Osteoblast (primary cell): ENCODE measurements at regions not wholly inside any gene's neighbourhood (a gene's known extent, or its start where the extent isn't known, plus 50 kb on each side); places are given as distances from the start of the nearest gene placed in this dataset.
"Not testable (repeated sequence)": the region's sequence is repeated elsewhere in the genome, so short reads cannot be mapped to it uniquely, and the experiment has no call there.

Experiments used
- DNase-seq: peaks from one replicate; pipeline ENCODE4 v3.0.0; 2011; ENCODE audit warnings: low spot score, mixed read lengths; ENCODE audit not compliant: insufficient read length; ENCODE audit errors: missing footprints
- H2AFZ ChIP-seq: 2 replicates; pipeline ENCODE4 v1.6.0; 2011; ENCODE audit warnings: mild to moderate bottlenecking, low read length
- H3K27ac ChIP-seq: 2 replicates; pipeline ENCODE4 v1.5.1; 2011; ENCODE audit warnings: mild to moderate bottlenecking, low read depth, low read length, moderate library complexity
- H3K27me3 ChIP-seq: 2 replicates; pipeline ENCODE4 v1.6.0; 2012; ENCODE audit warnings: mild to moderate bottlenecking, control low read depth, inconsistent platforms, low read length, moderate library complexity; ENCODE audit not compliant: insufficient read depth
- H3K36me3 ChIP-seq: 2 replicates; pipeline ENCODE4 v1.5.1; 2011; ENCODE audit warnings: mild to moderate bottlenecking, low read length, control low read depth, moderate library complexity; ENCODE audit not compliant: insufficient read depth
- H3K4me1 ChIP-seq: 2 replicates; pipeline ENCODE4 v1.5.1; 2011; ENCODE audit warnings: mild to moderate bottlenecking, low read length, control low read depth, moderate library complexity; ENCODE audit not compliant: insufficient read depth
- H3K4me2 ChIP-seq: 2 replicates; pipeline ENCODE4 v1.6.0; 2011; ENCODE audit warnings: mild to moderate bottlenecking, low read length; ENCODE audit not compliant: insufficient read depth
- H3K4me3 ChIP-seq: fragments of 200-600 bp; sonication (generic); 3 replicates; pipeline ENCODE4 v1.5.1; 2012; ENCODE audit warnings: mild to moderate bottlenecking, low read length, inconsistent platforms; ENCODE audit not compliant: insufficient read depth
- H3K79me2 ChIP-seq: 2 replicates; pipeline ENCODE4 v1.6.0; 2012; ENCODE audit warnings: mild to moderate bottlenecking, low read length, control low read depth, inconsistent platforms; ENCODE audit not compliant: insufficient read depth
- H3K9me3 ChIP-seq: 2 replicates; pipeline ENCODE4 v1.5.1; 2011; ENCODE audit warnings: low read depth, low read length, control low read depth
- H4K20me1 ChIP-seq: 2 replicates; pipeline ENCODE4 v1.6.0; 2012; ENCODE audit warnings: mild to moderate bottlenecking, low read length, control low read depth; ENCODE audit not compliant: insufficient read depth
- CTCF ChIP-seq: IDR thresholded peaks from 2 replicates; pipeline ENCODE4 v1.5.1; 2011; ENCODE audit warnings: mild to moderate bottlenecking, low read depth, low read length, moderate library complexity; ENCODE audit errors: extremely low read depth

GRCh38 chr2:242046206-242046826, 176.8 kb downstream of the RTP5 start:
- no peaks in the 10 kb centered on the region for H4K20me1 ChIP-seq
- no peak for TF ChIP-seq CTCF
- peaks cover 14% of the 10 kb centered on the region for H3K27me3 ChIP-seq
- H2AFZ ChIP-seq = no peak overlapping the region
- H3K27ac ChIP-seq = no peak overlapping the region
- no peak overlapping the region for H3K4me3 ChIP-seq
- no peaks in the 10 kb centered on the region for H3K79me2 ChIP-seq
- no peak overlapping the region for H3K4me2 ChIP-seq
- no peaks in the 10 kb centered on the region for H3K36me3 ChIP-seq
- DNase-seq = no peak
- H3K9me3 ChIP-seq = no peaks in the 10 kb centered on the region
- no peaks in the 10 kb centered on the region for H3K4me1 ChIP-seq

- Histone ChIP-seq H3K36me3 (no peaks in the 10 kb centered on the region), H3K4me3 (no peak overlapping the region), H3K9me3 (no peaks in the 10 kb centered on the region), H4K20me1 (no peaks in the 10 kb centered on the region), H3K4me1 (no peaks in the 10 kb centered on the region), H3K27ac (no peak overlapping the region), H2AFZ (no peak overlapping the region), H3K4me2 (no peak overlapping the region), H3K27me3 (peaks cover 19% of the 10 kb centered on the region), H3K79me2 (no peaks in the 10 kb centered on the region)
- no peak for DNase-seq
- no peak for TF ChIP-seq CTCF
These were observed 178.4 kb downstream of the RTP5 start for GRCh38 chr2:242047963-242048362.

GRCh38 chr2:242048479-242048878, 178.9 kb downstream of the RTP5 start:
- Histone ChIP-seq H4K20me1 (no peaks in the 10 kb centered on the region), H3K79me2 (no peaks in the 10 kb centered on the region), H3K4me3 (no peak overlapping the region), H3K4me2 (no peak overlapping the region), H3K36me3 (no peaks in the 10 kb centered on the region), H3K27ac (no peak overlapping the region), H3K9me3 (no peaks in the 10 kb centered on the region), H3K4me1 (no peaks in the 10 kb centered on the region), H2AFZ (no peak overlapping the region), H3K27me3 (peaks cover 19% of the 10 kb centered on the region)
- TF ChIP-seq CTCF = no peak
- no peak for DNase-seq

GRCh38 chr2:242049492-242049891, 180.0 kb downstream of the RTP5 start:
- H3K4me1 ChIP-seq, H2AFZ ChIP-seq, H3K79me2 ChIP-seq, H3K4me3 ChIP-seq, H3K4me2 ChIP-seq, H4K20me1 ChIP-seq, H3K27ac ChIP-seq, H3K36me3 ChIP-seq, H3K9me3 ChIP-seq, DNase-seq: not testable (repeated sequence)
- H3K27me3 ChIP-seq = peaks cover 19% of the 10 kb centered on the region
